ENCODE measurements at regions not wholly inside any gene's neighbourhood (a gene's known extent, or its start where the extent isn't known, plus 50 kb on each side); places are given as distances from the start of the nearest gene placed in this dataset.
A peak's percentile ranks its signal among the peaks of the same experiment; 100 is the strongest.
"Not testable (repeated sequence)": the region's sequence is repeated elsewhere in the genome, so short reads cannot be mapped to it uniquely, and the experiment has no call there.

GRCh38 chr21:33993286-33994231 is 78.0 kb upstream of the ATP5PO start:
- Histone ChIP-seq H4K20me1 (ENCODE audit: insufficient read depth) (no peaks in the 10 kb centered on the region), H3K9ac (no peak overlapping the region), H3K4me1 (ENCODE audit: insufficient read depth) (no peaks in the 10 kb centered on the region), H3F3A (ENCODE audit: insufficient read depth) (peaks cover 9% of the 10 kb centered on the region; the same call in 1 of the 2 replicates), H3K27ac (no peak overlapping the region), H2AFZ (no peak overlapping the region), H3K79me2 (ENCODE audit: insufficient read depth) (no peaks in the 10 kb centered on the region), H3K4me3 (no peak overlapping the region), H3K36me3 (ENCODE audit: low read depth) (no peaks in the 10 kb centered on the region), H3K9me2 (ENCODE audit: insufficient read depth) (no peaks in the 10 kb centered on the region), H3K9me3 (ENCODE audit: low read depth) (no peaks in the 10 kb centered on the region), H3K27me3 (replicated peaks; ENCODE audit: insufficient read depth) (no peaks in the 10 kb centered on the region), H3K4me2 (ENCODE audit: unreplicated experiment) (no peak overlapping the region)
- TF ChIP-seq EZH2phosphoT487 (IDR thresholded peaks at IDR 0.05; ENCODE audit: insufficient read depth, low read depth) = no peak
- TF ChIP-seq EZH2 (IDR thresholded peaks at IDR 0.05; ENCODE audit: insufficient read depth, poor library complexity, severe bottlenecking) = no peak
- 70 to 71% methylated on average over 12 of the region's 12 CpGs for WGBS, 2 experiments (ENCODE audit: low coverage in 1 of 2, low lambda C conversion rate in 2 of 2, missing lambda C conversion rate in 2 of 2)
- DNase-seq = no peak
- in situ Hi-C loops (cut with MboI) = no loop called here

- H3K4me1 ChIP-seq (ENCODE audit: insufficient read depth); H3K4me2 ChIP-seq (ENCODE audit: unreplicated experiment); H4K20me1 ChIP-seq (ENCODE audit: insufficient read depth); H3K9me3 ChIP-seq (ENCODE audit: low read depth); H3F3A ChIP-seq (ENCODE audit: insufficient read depth); H2AFZ ChIP-seq; H3K9ac ChIP-seq; H3K4me3 ChIP-seq; DNase-seq; H3K79me2 ChIP-seq (ENCODE audit: insufficient read depth); H3K9me2 ChIP-seq (ENCODE audit: insufficient read depth); H3K27me3 ChIP-seq (replicated peaks; ENCODE audit: insufficient read depth); H3K36me3 ChIP-seq (ENCODE audit: low read depth); H3K27ac ChIP-seq; in situ Hi-C loops (cut with MboI): not testable (repeated sequence)
- 64 to 66% methylated on average over 2 of the region's 2 CpGs for WGBS, 2 experiments (ENCODE audit: low coverage in 1 of 2, low lambda C conversion rate in 2 of 2, missing lambda C conversion rate in 2 of 2)
Measured at GRCh38 chr21:33992412-33992811, 76.8 kb upstream of the ATP5PO start.

- 40 to 48% methylated on average over 3 of the region's 3 CpGs for WGBS, 2 experiments (ENCODE audit: low coverage in 1 of 2, low lambda C conversion rate in 2 of 2, missing lambda C conversion rate in 2 of 2)
- H3K27me3 ChIP-seq (replicated peaks; ENCODE audit: insufficient read depth) = no peaks in the 10 kb centered on the region
Measured at GRCh38 chr21:33991133-33991532, 75.5 kb upstream of the ATP5PO start.

GRCh38 chr21:33989440-33989839 is 73.8 kb upstream of the ATP5PO start:
- WGBS, 2 experiments (ENCODE audit: low coverage in 1 of 2, low lambda C conversion rate in 2 of 2, missing lambda C conversion rate in 2 of 2) = 85 to 90% methylated on average over 2 of the region's 2 CpGs
- Histone ChIP-seq H3K4me3 (no peak overlapping the region), H3K79me2 (ENCODE audit: insufficient read depth) (no peaks in the 10 kb centered on the region), H2AFZ (no peak overlapping the region), H3K9me2 (ENCODE audit: insufficient read depth) (no peaks in the 10 kb centered on the region), H3K4me1 (ENCODE audit: insufficient read depth) (no peaks in the 10 kb centered on the region), H3F3A (ENCODE audit: insufficient read depth) (peaks cover 9% of the 10 kb centered on the region; the same call in 1 of the 2 replicates), H3K9me3 (ENCODE audit: low read depth) (no peaks in the 10 kb centered on the region), H3K27me3 (replicated peaks; ENCODE audit: insufficient read depth) (no peaks in the 10 kb centered on the region), H4K20me1 (ENCODE audit: insufficient read depth) (no peaks in the 10 kb centered on the region), H3K36me3 (ENCODE audit: low read depth) (no peaks in the 10 kb centered on the region), H3K4me2 (ENCODE audit: unreplicated experiment) (no peak overlapping the region), H3K9ac (no peak overlapping the region), H3K27ac (no peak overlapping the region)
- no peak for TF ChIP-seq EZH2 (IDR thresholded peaks at IDR 0.05; ENCODE audit: insufficient read depth, poor library complexity, severe bottlenecking)
- no peak for TF ChIP-seq EZH2phosphoT487 (IDR thresholded peaks at IDR 0.05; ENCODE audit: insufficient read depth, low read depth)
- in situ Hi-C loops (cut with MboI) = no loop called here
- no peak for DNase-seq

More at GRCh38 chr21:33991133-33991532, 75.5 kb upstream of the ATP5PO start:
- H3K4me3 ChIP-seq = no peak overlapping the region
- no peaks in the 10 kb centered on the region for H3K79me2 ChIP-seq (ENCODE audit: insufficient read depth)
- H4K20me1 ChIP-seq (ENCODE audit: insufficient read depth) = no peaks in the 10 kb centered on the region
- in situ Hi-C loops (cut with MboI) = no loop called here
- H2AFZ ChIP-seq = no peak overlapping the region
- TF ChIP-seq EZH2 (IDR thresholded peaks at IDR 0.05; ENCODE audit: insufficient read depth, poor library complexity, severe bottlenecking) (no peak), EZH2phosphoT487 (IDR thresholded peaks at IDR 0.05; ENCODE audit: insufficient read depth, low read depth) (no peak)
- no peaks in the 10 kb centered on the region for H3K9me3 ChIP-seq (ENCODE audit: low read depth)
- H3K4me1 ChIP-seq (ENCODE audit: insufficient read depth) = no peaks in the 10 kb centered on the region
- no peaks in the 10 kb centered on the region for H3K36me3 ChIP-seq (ENCODE audit: low read depth)
- H3K4me2 ChIP-seq (ENCODE audit: unreplicated experiment) = no peak overlapping the region
- H3K9me2 ChIP-seq (ENCODE audit: insufficient read depth) = no peaks in the 10 kb centered on the region
- H3K27ac ChIP-seq = no peak overlapping the region
- H3F3A ChIP-seq (ENCODE audit: insufficient read depth) = peaks cover 9% of the 10 kb centered on the region; the same call in 1 of the 2 replicates
- peak; percentile 49 for DNase-seq
- no peak overlapping the region for H3K9ac ChIP-seq

All from GM23248 (cell line).